ENCODE measurements at regions not wholly inside any gene's neighbourhood (a gene's known extent, or its start where the extent isn't known, plus 50 kb on each side); places are given as distances from the start of the nearest gene placed in this dataset.

DNA sequence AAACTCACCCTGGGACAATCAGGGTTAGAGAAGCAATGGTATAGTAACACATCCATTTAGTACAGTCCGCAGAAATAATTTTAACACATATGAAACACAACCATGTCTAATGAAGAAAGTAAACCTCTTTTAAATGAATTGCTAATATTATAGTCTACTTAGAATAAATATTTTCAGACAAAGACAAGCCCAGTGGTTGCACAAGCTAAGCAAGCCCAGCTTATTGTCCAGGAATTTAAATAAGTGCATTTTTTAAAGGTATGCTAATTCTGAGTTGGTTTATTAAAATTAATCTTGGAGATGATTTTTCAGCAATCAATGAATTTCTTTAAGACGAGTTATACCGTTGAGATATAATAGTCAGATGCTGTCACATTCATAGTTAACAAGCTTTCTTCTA, 118.8 kb upstream of the BLID start:
- TF ChIP-seq, protein P1, sequence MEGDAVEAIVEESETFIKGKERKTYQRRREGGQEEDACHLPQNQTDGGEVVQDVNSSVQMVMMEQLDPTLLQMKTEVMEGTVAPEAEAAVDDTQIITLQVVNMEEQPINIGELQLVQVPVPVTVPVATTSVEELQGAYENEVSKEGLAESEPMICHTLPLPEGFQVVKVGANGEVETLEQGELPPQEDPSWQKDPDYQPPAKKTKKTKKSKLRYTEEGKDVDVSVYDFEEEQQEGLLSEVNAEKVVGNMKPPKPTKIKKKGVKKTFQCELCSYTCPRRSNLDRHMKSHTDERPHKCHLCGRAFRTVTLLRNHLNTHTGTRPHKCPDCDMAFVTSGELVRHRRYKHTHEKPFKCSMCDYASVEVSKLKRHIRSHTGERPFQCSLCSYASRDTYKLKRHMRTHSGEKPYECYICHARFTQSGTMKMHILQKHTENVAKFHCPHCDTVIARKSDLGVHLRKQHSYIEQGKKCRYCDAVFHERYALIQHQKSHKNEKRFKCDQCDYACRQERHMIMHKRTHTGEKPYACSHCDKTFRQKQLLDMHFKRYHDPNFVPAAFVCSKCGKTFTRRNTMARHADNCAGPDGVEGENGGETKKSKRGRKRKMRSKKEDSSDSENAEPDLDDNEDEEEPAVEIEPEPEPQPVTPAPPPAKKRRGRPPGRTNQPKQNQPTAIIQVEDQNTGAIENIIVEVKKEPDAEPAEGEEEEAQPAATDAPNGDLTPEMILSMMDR (IDR thresholded peaks at IDR 0.05; ENCODE audit: borderline replicate concordance, extremely low read depth, low read length, poor library complexity, severe bottlenecking): no peak
- TF ChIP-seq EZH2 (IDR thresholded peaks at IDR 0.05; ENCODE audit: borderline replicate concordance, low read depth, low read length, severe bottlenecking): no peak
